CD8-positive, alpha-beta memory T cell (primary cell): ENCODE measurements at regions not wholly inside any gene's neighbourhood (a gene's known extent, or its start where the extent isn't known, plus 50 kb on each side); places are given as distances from the start of the nearest gene placed in this dataset.

Source experiments
- CTCF ChIA-PET: fragments of 350-600 bp; sonication (Branson Sonifier 250); formaldehyde crosslinking; loops from one replicate; lab custom pipeline; 2021; ENCODE audit warnings: antibody characterized with exemption; lab: Charles Lee
- POLR2A ChIA-PET: fragments of 350-600 bp; sonication (Branson Sonifier 250); formaldehyde crosslinking; loops from one replicate; lab custom pipeline; 2021; ENCODE audit warnings: antibody characterized with exemption; lab: Charles Lee
- DNase-seq, 5 donors: peaks; one replicate each; pipeline versions ENCODE4 v3.0.0 to v3.0.0-alpha.2; 2020 to 2022; ENCODE audit warnings: mixed read lengths in 1 of 5
- H3K27ac ChIP-seq: one replicate; pipeline ENCODE4 v1.7.0; 2013; ENCODE audit warnings: low read depth, mild to moderate bottlenecking, low read length, moderate library complexity
- H3K27me3 ChIP-seq: 2 replicates; pipeline ENCODE4 v1.7.0; 2013; ENCODE audit warnings: low read length, mild to moderate bottlenecking; ENCODE audit not compliant: insufficient read depth, poor library complexity, severe bottlenecking
- H3K36me3 ChIP-seq: 2 replicates; pipeline ENCODE4 v1.7.0; 2013; ENCODE audit warnings: mild to moderate bottlenecking, low read length, moderate library complexity; ENCODE audit not compliant: insufficient read depth
- H3K4me1 ChIP-seq: 2 replicates; pipeline ENCODE4 v1.7.0; 2013; ENCODE audit warnings: mild to moderate bottlenecking, low read length, moderate library complexity; ENCODE audit not compliant: insufficient read depth
- H3K4me3 ChIP-seq: 2 replicates; pipeline ENCODE4 v1.7.0; 2013; ENCODE audit warnings: mild to moderate bottlenecking, low read length
- H3K9me3 ChIP-seq: 2 replicates; pipeline ENCODE4 v1.7.0; 2013; ENCODE audit warnings: mild to moderate bottlenecking, low read length
- H3K27ac Mint-ChIP-seq, 8 donors: one replicate each; pipeline ENCODE4 v1.8.0; 2020 to 2021; ENCODE audit warnings: mixed read lengths in 8 of 8, mild to moderate bottlenecking in 6 of 8, inconsistent platforms in 3 of 8, moderate library complexity in 3 of 8
- H3K27me3 Mint-ChIP-seq, 2 donors: one replicate each; pipeline ENCODE4 v1.8.0; 2020 to 2021; ENCODE audit warnings: mixed read lengths in 2 of 2, mild to moderate bottlenecking in 1 of 2, moderate library complexity in 1 of 2
- H3K36me3 Mint-ChIP-seq, 3 donors: one replicate each; pipeline ENCODE4 v1.8.0; 2020 to 2021; ENCODE audit warnings: mixed read lengths in 3 of 3, inconsistent platforms in 1 of 3, mild to moderate bottlenecking in 1 of 3
- H3K4me1 Mint-ChIP-seq, 3 donors: one replicate each; pipeline ENCODE4 v1.8.0; 2020 to 2021; ENCODE audit warnings: mixed read lengths in 3 of 3, inconsistent platforms in 1 of 3, mild to moderate bottlenecking in 1 of 3
- H3K4me3 Mint-ChIP-seq, 7 donors: one replicate each; pipeline ENCODE4 v1.8.0; 2020 to 2021; ENCODE audit warnings: mixed read lengths in 7 of 7, mild to moderate bottlenecking in 6 of 7, moderate library complexity in 4 of 7, inconsistent platforms in 2 of 7
- H3K9me3 Mint-ChIP-seq, 5 donors: one replicate each; pipeline ENCODE4 v1.8.0; 2020 to 2022; ENCODE audit warnings: mixed read lengths in 5 of 5, mild to moderate bottlenecking in 3 of 5, moderate library complexity in 2 of 5, inconsistent platforms in 1 of 5

GRCh38 chr21:39062196-39062595 lies 121.1 kb downstream of the PSMG1 start:
- Mint-ChIP-seq H3K4me1 (no peaks in the 10 kb centered on the region), H3K9me3 (no peaks in the 10 kb centered on the region), H3K27me3 (peaks cover 5 to 10% of the 10 kb centered on the region in 2 donors), H3K4me3 (no peak overlapping the region), H3K36me3 (no peaks in the 10 kb centered on the region), H3K27ac (no peak overlapping the region)
- DNase-seq = no peak
- H3K27ac ChIP-seq = no peak overlapping the region
- H3K36me3 ChIP-seq = no peaks in the 10 kb centered on the region
- H3K9me3 ChIP-seq = no peaks in the 10 kb centered on the region
- no peaks in the 10 kb centered on the region for H3K4me1 ChIP-seq
- no peak overlapping the region for H3K4me3 ChIP-seq
- H3K27me3 ChIP-seq = no peaks in the 10 kb centered on the region
- POLR2A ChIA-PET = no interaction called here
- CTCF ChIA-PET = no interaction called here

GRCh38 chr21:39061766-39062165 lies 121.5 kb downstream of the PSMG1 start:
- Histone ChIP-seq H3K9me3 (no peaks in the 10 kb centered on the region), H3K4me3 (no peak overlapping the region), H3K36me3 (no peaks in the 10 kb centered on the region), H3K27ac (no peak overlapping the region), H3K4me1 (no peaks in the 10 kb centered on the region), H3K27me3 (no peaks in the 10 kb centered on the region)
- Mint-ChIP-seq H3K27ac (no peak overlapping the region), H3K9me3 (no peaks in the 10 kb centered on the region), H3K27me3 (peaks cover 5 to 14% of the 10 kb centered on the region in 2 donors), H3K4me1 (no peaks in the 10 kb centered on the region), H3K36me3 (no peaks in the 10 kb centered on the region), H3K4me3 (no peak overlapping the region)
- ChIA-PET CTCF (no interaction called here), POLR2A (no interaction called here)
- no peak for DNase-seq

DNA sequence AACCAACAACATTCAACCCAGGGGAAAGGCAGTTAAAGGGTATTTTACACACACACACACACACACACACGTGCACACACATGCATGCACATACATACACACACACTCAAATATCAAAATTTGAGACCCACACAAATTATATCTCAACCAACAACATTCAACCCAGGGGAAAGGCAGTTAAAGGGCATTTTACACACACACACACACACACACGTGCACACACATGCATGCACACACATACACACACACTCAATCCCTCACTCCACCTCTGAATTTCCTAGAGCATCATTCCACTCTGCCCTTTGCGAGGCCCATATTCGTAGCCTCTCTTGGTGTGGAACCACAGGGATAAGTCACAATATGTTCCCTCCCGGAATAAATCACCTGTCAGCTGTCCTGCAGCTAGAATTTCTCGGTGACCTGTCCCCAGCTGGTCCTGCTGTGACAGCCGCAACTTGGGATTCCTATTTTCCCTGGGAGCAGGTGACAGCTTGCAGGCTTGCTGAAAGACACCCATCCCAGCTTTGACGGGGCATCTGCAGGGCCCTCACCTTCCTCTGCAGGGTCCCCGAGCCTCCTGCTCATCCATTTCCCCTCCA lies 122.7 kb downstream of the PSMG1 start:
- Mint-ChIP-seq H3K4me3 (no peak overlapping the region), H3K36me3 (no peaks in the 10 kb centered on the region), H3K27ac (no peak overlapping the region), H3K27me3 (peaks cover 5 to 14% of the 10 kb centered on the region in 2 donors), H3K9me3 (no peaks in the 10 kb centered on the region), H3K4me1 (no peaks in the 10 kb centered on the region)
- ChIA-PET POLR2A (no interaction called here), CTCF (no interaction called here)
- Histone ChIP-seq H3K27me3 (no peaks in the 10 kb centered on the region), H3K4me3 (no peak overlapping the region), H3K27ac (no peak overlapping the region), H3K9me3 (no peaks in the 10 kb centered on the region), H3K4me1 (no peaks in the 10 kb centered on the region), H3K36me3 (no peaks in the 10 kb centered on the region)
- DNase-seq = no peak

GRCh38 chr21:39057121-39057520 lies 126.1 kb downstream of the PSMG1 start:
- H3K27me3 ChIP-seq = no peaks in the 10 kb centered on the region
- no peak overlapping the region for H3K27ac ChIP-seq
- ChIA-PET CTCF (no interaction called here), POLR2A (no interaction called here)
- H3K4me1 ChIP-seq = no peaks in the 10 kb centered on the region
- no peak for DNase-seq
- Mint-ChIP-seq H3K36me3 (no peaks in the 10 kb centered on the region), H3K27ac (no peak overlapping the region), H3K4me1 (no peaks in the 10 kb centered on the region), H3K9me3 (no peaks in the 10 kb centered on the region), H3K27me3 (peaks cover 5 to 19% of the 10 kb centered on the region in 2 donors), H3K4me3 (no peak overlapping the region)
- no peak overlapping the region for H3K4me3 ChIP-seq
- H3K9me3 ChIP-seq = no peaks in the 10 kb centered on the region
- no peaks in the 10 kb centered on the region for H3K36me3 ChIP-seq

DNA sequence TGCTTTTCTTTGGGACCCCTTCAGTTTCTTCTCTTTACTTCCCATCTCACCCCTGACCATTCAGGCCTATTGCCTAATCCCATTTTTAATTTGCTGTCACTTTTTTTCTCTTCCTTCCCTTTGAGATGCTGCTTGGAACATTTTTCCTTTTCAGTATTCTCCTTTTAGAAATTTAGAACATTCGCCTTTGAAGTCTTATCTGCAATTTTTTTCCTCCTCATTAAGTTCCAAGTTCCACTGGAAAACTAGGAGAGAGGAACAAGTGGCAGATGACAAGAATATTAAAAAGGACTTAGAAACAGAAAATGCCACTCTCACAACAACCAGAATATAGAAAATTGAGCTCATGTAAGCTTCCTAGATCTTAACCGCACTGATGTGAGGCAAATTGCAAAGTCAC lies 126.6 kb downstream of the PSMG1 start:
- no peak for DNase-seq
- no peaks in the 10 kb centered on the region for H3K4me1 ChIP-seq
- H3K9me3 ChIP-seq = no peaks in the 10 kb centered on the region
- Mint-ChIP-seq H3K4me1 (no peaks in the 10 kb centered on the region), H3K36me3 (no peaks in the 10 kb centered on the region), H3K27ac (no peak overlapping the region), H3K9me3 (no peaks in the 10 kb centered on the region), H3K27me3 (peaks cover 4 to 19% of the 10 kb centered on the region in 2 donors), H3K4me3 (no peak overlapping the region)
- ChIA-PET CTCF (no interaction called here), POLR2A (no interaction called here)
- no peaks in the 10 kb centered on the region for H3K36me3 ChIP-seq
- no peaks in the 10 kb centered on the region for H3K27me3 ChIP-seq
- no peak overlapping the region for H3K4me3 ChIP-seq
- H3K27ac ChIP-seq = no peak overlapping the region

DNA sequence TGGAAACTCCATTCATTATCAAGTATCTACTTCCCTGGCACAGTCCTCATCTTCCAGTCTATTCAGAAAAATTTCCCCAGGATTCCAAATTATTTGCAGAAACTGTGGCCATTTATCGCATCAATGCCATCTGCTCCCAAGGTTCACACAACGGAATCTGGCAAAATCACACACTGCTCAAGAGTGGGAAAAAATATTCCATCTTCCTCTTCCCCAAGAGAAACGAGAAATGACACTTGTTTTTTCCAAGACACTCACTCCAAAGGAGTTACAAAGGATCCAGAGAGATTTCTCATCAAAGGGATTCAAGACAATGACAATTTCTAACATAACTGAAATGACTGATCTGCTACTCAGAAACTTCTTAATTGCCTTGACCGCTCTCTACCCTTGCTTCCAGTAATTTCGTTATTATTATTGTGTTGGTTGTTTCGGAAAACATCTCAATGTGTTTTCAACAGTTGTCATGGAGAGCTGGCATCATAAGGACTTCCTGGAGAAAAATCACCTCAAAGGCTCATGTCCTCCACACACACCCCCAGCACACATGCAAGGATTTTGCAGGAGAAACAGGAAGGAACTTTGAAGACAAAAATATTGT lies 128.0 kb downstream of the PSMG1 start:
- no peaks in the 10 kb centered on the region for H3K36me3 Mint-ChIP-seq
- H3K9me3 Mint-ChIP-seq = no peaks in the 10 kb centered on the region

DNA sequence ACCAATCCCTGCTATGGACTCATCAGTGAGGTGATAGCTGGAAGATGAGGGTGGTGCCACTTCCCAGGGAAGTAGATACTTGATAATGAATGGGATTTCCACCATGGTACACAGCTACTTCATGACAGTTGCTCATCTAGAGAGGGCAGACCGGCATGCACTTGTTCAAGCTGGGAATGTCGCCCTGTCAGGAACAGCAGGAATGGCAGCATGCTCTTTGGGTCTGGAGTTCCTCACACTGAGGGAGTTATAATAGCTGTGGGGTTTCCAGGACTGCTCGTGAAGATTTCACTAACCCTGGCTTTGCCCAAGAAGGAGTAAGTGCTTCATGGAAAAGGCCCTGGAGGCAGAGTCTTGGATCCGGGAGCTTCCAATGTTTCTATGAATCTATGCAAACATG lies 129.2 kb downstream of the PSMG1 start:
- Mint-ChIP-seq H3K4me3 (no peak overlapping the region), H3K4me1 (no peaks in the 10 kb centered on the region), H3K27me3 (peaks cover 0 to 19% of the 10 kb centered on the region in 2 donors), H3K36me3 (no peaks in the 10 kb centered on the region), H3K9me3 (no peaks in the 10 kb centered on the region), H3K27ac (no peak overlapping the region)
- no peak overlapping the region for H3K27ac ChIP-seq
- H3K9me3 ChIP-seq = no peaks in the 10 kb centered on the region
- H3K4me3 ChIP-seq = no peak overlapping the region
- no peaks in the 10 kb centered on the region for H3K4me1 ChIP-seq
- H3K27me3 ChIP-seq = no peaks in the 10 kb centered on the region
- ChIA-PET CTCF (no interaction called here), POLR2A (interaction anchor here (0.6 kb wide), 1 partner anchor 35 kb away, joined by 3 read pairs; no protein-coding TSS in a partner anchor)
- DNase-seq = no peak
- H3K36me3 ChIP-seq = no peaks in the 10 kb centered on the region

More for the DNA sequence above, 128.0 kb downstream of the PSMG1 start:
- CTCF ChIA-PET = interaction anchor here (1.0 kb wide), 1 partner anchor 323 kb away, joined by 3 read pairs; no protein-coding TSS in a partner anchor
- H3K4me1 Mint-ChIP-seq = no peaks in the 10 kb centered on the region
- H3K4me1 ChIP-seq = no peaks in the 10 kb centered on the region
- no peak overlapping the region for H3K4me3 Mint-ChIP-seq
- no peak overlapping the region for H3K27ac Mint-ChIP-seq
- no peak overlapping the region for H3K27ac ChIP-seq
- DNase-seq = no peak
- no peaks in the 10 kb centered on the region for H3K36me3 ChIP-seq
- H3K27me3 Mint-ChIP-seq = peaks cover 0 to 19% of the 10 kb centered on the region in 2 donors
- POLR2A ChIA-PET = no interaction called here
- H3K27me3 ChIP-seq = no peaks in the 10 kb centered on the region
- H3K4me3 ChIP-seq = no peak overlapping the region
- H3K9me3 ChIP-seq = no peaks in the 10 kb centered on the region

DNA sequence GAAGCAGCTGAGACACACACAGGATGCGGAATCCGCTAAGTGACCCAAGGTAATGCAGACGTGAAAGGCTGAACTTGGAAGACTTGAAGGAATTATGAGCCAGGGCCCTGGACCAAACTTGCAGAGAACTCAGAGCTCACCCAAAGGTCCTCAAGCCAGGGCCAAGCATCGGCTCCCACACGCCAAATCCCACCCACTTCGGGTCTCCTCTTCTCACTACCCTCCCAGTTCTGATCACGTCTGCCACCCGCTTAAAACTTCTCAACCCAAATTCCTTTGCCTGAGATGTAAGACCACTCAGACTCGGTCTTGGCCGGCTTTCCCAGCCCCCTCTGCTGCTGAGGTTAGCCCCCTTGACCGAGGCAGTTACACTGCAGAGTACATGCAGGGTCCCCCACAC lies 130.1 kb downstream of the PSMG1 start:
- H3K36me3 Mint-ChIP-seq = no peaks in the 10 kb centered on the region
- H3K27me3 ChIP-seq = no peaks in the 10 kb centered on the region
- CTCF ChIA-PET = no interaction called here
- no peak overlapping the region for H3K4me3 ChIP-seq
- no peak for DNase-seq
- no peaks in the 10 kb centered on the region for H3K4me1 Mint-ChIP-seq
- no peak overlapping the region for H3K4me3 Mint-ChIP-seq
- no peaks in the 10 kb centered on the region for H3K36me3 ChIP-seq
- no peaks in the 10 kb centered on the region for H3K4me1 ChIP-seq
- H3K27ac ChIP-seq = no peak overlapping the region
- no peaks in the 10 kb centered on the region for H3K9me3 ChIP-seq
- H3K27me3 Mint-ChIP-seq = peaks cover 0 to 15% of the 10 kb centered on the region in 2 donors
- H3K9me3 Mint-ChIP-seq = no peaks in the 10 kb centered on the region
- no peak overlapping the region for H3K27ac Mint-ChIP-seq
- POLR2A ChIA-PET = no interaction called here
